ENCODE measurements at regions not wholly inside any gene's neighbourhood (a gene's known extent, or its start where the extent isn't known, plus 50 kb on each side); places are given as distances from the start of the nearest gene placed in this dataset.

DNA sequence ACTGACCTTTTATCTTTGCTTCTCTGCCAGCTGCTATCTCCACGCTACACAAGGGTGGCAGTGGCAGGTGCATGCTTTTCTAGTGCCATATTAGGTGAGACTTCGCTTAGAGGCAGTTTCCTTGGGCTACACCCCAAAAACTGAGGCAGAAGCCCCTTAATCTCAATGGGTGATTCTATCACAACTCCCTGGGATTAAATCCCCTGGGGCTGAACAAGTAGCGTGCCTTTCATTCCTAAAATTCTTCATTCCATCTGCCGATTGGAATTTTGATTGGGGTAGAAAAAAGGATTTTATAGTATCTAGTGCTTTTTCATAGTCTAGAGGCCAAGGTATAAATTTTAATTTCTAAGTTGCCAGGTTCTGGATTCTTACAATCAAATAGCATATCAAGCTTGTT, 1040.5 kb upstream of the ACVR2A start:
- no peak overlapping the region for H3K4me3 ChIP-seq
- no peaks in the 10 kb centered on the region for H3K9me3 ChIP-seq
- intact Hi-C loops (cut with DNase I; ENCODE audit: low total_unique reads), result no loop called here
- H3K27me3 ChIP-seq, result no peaks in the 10 kb centered on the region
- H3K27ac ChIP-seq, result no peak overlapping the region
- TF ChIP-seq CTCF (IDR thresholded peaks at IDR 0.05) (no peak), POLR2A (IDR thresholded peaks at IDR 0.05) (no peak)
- H3K36me3 ChIP-seq, result no peaks in the 10 kb centered on the region
- DNase-seq, result no peak
- H3K4me1 ChIP-seq, result no peaks in the 10 kb centered on the region

DNA sequence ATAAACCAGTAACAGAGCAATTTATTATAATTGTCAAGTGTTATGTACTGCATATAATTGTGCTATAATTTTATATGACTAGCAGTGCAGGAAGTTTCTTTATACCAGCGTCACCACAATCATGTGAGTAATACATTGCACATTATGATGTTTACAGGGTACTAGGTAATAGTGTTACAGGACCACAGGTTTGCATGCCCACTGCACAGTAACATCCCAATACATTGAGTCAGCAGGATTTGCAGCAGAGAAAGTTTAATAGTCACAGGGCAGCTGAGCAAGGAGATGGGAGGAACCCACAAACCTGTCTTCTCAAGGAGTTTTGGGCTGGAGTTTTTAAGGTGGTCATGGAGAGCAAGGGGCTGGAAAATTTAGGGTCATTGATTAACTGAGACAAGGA, 1042.9 kb upstream of the ACVR2A start:
- no peak for TF ChIP-seq POLR2A (IDR thresholded peaks at IDR 0.05)
- no peak for TF ChIP-seq CTCF (IDR thresholded peaks at IDR 0.05)
- Histone ChIP-seq H3K4me3 (no peak overlapping the region), H3K9me3 (no peaks in the 10 kb centered on the region), H3K27ac (no peak overlapping the region), H3K27me3 (no peaks in the 10 kb centered on the region), H3K36me3 (no peaks in the 10 kb centered on the region), H3K4me1 (no peaks in the 10 kb centered on the region)
- intact Hi-C loops (cut with DNase I; ENCODE audit: low total_unique reads), result no loop called here
- DNase-seq, result no peak

DNA sequence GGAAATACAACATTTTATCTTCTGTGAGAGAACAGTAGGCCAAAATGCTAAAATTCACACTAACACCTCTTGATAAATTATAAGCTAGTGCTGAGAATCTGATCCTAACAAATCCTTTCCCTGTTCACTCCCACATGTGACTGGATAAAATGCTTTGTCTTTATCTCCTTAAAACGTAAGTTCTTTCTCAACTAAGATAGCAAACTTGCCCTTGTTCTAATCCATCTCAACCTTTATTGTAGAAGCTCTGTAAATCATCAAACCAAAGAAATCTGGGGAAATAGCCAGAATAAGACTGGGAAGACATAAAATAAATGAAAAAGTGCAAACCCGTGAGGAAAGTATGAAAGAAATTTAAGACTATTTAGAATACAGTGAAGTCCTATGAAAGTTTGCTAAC, 1058.4 kb upstream of the ACVR2A start:
- no peak overlapping the region for H3K27ac ChIP-seq
- TF ChIP-seq POLR2A (IDR thresholded peaks at IDR 0.05), result no peak
- TF ChIP-seq CTCF (IDR thresholded peaks at IDR 0.05), result no peak
- intact Hi-C loops (cut with DNase I; ENCODE audit: low total_unique reads), result no loop called here

GRCh38 chr2:146785101-146785500, 1059.7 kb upstream of the ACVR2A start:
- DNase-seq, result no peak
- Histone ChIP-seq H3K27ac (no peak overlapping the region), H3K27me3 (no peaks in the 10 kb centered on the region), H3K4me3 (no peak overlapping the region), H3K4me1 (no peaks in the 10 kb centered on the region), H3K9me3 (no peaks in the 10 kb centered on the region), H3K36me3 (no peaks in the 10 kb centered on the region)
- intact Hi-C loops (cut with DNase I; ENCODE audit: low total_unique reads), result no loop called here
- TF ChIP-seq CTCF (IDR thresholded peaks at IDR 0.05), result no peak

More for the DNA sequence above, 1058.4 kb upstream of the ACVR2A start:
- Histone ChIP-seq H3K36me3 (no peaks in the 10 kb centered on the region), H3K4me3 (no peak overlapping the region), H3K27me3 (no peaks in the 10 kb centered on the region), H3K4me1 (no peaks in the 10 kb centered on the region), H3K9me3 (no peaks in the 10 kb centered on the region)
- DNase-seq, result no peak

GRCh38 chr2:146784602-146785001, 1060.2 kb upstream of the ACVR2A start:
- no peak overlapping the region for H3K27ac ChIP-seq
- DNase-seq, result no peak
- intact Hi-C loops (cut with DNase I; ENCODE audit: low total_unique reads), result no loop called here

More at GRCh38 chr2:146784602-146785001, 1060.2 kb upstream of the ACVR2A start:
- H3K9me3 ChIP-seq, result no peaks in the 10 kb centered on the region
- no peaks in the 10 kb centered on the region for H3K4me1 ChIP-seq
- no peak overlapping the region for H3K4me3 ChIP-seq
- H3K27me3 ChIP-seq, result no peaks in the 10 kb centered on the region
- H3K36me3 ChIP-seq, result no peaks in the 10 kb centered on the region
- TF ChIP-seq CTCF (IDR thresholded peaks at IDR 0.05) (no peak), POLR2A (IDR thresholded peaks at IDR 0.05) (no peak)

All from uterus (tissue), 3 donors.